ENCODE measurements at regions not wholly inside any gene's neighbourhood (a gene's known extent, or its start where the extent isn't known, plus 50 kb on each side); places are given as distances from the start of the nearest gene placed in this dataset.
A peak's percentile ranks its signal among the peaks of the same experiment; 100 is the strongest.

DNA sequence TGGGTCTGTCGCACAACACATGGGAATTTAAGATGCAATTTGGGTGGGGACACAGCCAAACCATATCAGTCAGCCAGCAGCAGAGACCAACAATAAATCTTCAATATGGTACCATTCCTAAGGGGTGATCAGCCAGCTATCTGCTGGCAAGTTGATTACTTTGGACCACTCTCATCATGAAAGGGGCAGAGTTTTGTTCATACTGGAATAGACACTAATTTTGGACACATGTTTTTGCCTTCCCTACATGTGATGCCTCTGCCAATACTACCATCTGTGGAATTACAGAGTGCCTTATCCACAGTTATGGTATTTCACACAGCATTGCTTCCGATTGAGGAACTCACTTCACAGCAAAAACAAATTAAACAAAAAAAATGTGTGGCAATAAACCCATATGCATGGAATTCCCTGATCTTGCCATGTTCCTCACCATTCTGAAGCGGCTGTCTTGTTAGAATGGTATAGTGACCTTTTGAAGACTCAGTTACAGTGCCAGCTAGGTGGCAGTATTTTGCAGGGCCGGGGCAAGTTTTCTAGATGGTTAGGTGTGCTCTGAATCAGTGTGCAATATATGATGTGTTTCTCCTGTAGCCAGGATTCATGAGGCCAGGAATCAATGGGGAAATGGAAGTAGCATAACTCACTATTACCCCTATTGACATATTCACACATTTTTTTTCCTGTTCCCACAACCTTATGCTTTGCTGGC lies 179.0 kb upstream of the IGF1 start:
- Histone ChIP-seq H3K36me3 (no peaks in the 10 kb centered on the region), H3K27ac (no peak overlapping the region), H3K79me2 (ENCODE audit: low read depth) (no peaks in the 10 kb centered on the region), H3K4me1 (no peaks in the 10 kb centered on the region), H3F3A (ENCODE audit: low read depth) (no peaks in the 10 kb centered on the region), H4K20me1 (ENCODE audit: low read depth) (no peaks in the 10 kb centered on the region), H3K4me2 (no peak overlapping the region), H3K27me3 (no peaks in the 10 kb centered on the region), H3K9me3 (ENCODE audit: low read depth) (peaks cover 3% of the 10 kb centered on the region), H3K9ac (no peak overlapping the region), H3K4me3 (no peak overlapping the region), H2AFZ (replicated peaks) (no peak overlapping the region)
- Mint-ChIP-seq H3K27ac (no peak overlapping the region), H3K27me3 (ENCODE audit: insufficient read depth, low read depth) (peaks cover 6% of the 10 kb centered on the region), H3K4me3 (no peak overlapping the region), H3K36me3 (no peaks in the 10 kb centered on the region), H3K9me3 (peaks cover 22% of the 10 kb centered on the region), H3K4me1 (no peaks in the 10 kb centered on the region)
- no peak for DNase-seq (ENCODE audit: low spot score)
- TF ChIP-seq EZH2phosphoT487 (IDR thresholded peaks at IDR 0.05), result no peak
- TF ChIP-seq, protein P1, sequence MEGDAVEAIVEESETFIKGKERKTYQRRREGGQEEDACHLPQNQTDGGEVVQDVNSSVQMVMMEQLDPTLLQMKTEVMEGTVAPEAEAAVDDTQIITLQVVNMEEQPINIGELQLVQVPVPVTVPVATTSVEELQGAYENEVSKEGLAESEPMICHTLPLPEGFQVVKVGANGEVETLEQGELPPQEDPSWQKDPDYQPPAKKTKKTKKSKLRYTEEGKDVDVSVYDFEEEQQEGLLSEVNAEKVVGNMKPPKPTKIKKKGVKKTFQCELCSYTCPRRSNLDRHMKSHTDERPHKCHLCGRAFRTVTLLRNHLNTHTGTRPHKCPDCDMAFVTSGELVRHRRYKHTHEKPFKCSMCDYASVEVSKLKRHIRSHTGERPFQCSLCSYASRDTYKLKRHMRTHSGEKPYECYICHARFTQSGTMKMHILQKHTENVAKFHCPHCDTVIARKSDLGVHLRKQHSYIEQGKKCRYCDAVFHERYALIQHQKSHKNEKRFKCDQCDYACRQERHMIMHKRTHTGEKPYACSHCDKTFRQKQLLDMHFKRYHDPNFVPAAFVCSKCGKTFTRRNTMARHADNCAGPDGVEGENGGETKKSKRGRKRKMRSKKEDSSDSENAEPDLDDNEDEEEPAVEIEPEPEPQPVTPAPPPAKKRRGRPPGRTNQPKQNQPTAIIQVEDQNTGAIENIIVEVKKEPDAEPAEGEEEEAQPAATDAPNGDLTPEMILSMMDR (IDR thresholded peaks at IDR 0.05), result peak; percentile 21

DNA sequence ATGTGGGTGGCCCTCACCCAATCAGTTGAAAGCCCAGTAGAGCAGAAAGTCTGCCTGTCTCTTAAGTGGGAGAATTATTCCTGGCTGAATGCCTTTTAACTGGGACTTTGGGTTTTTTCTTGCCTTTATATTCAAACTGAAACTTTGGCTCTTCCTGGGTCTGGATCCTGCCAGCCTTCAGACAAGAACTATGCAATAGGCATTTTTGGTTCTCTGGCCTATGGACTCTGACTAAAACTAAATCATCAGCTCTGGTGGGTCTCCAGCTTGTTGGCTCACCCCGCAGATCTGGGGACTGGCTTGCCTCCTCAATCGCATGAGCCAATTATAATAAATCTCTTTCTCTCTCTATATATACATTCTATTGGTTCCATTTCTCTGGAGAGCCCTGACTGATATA lies 173.0 kb upstream of the IGF1 start:
- no peak overlapping the region for H2AFZ ChIP-seq (replicated peaks)
- H3K4me1 ChIP-seq, result no peaks in the 10 kb centered on the region
- no peak overlapping the region for H3K4me2 ChIP-seq
- Mint-ChIP-seq H3K4me3 (no peak overlapping the region), H3K4me1 (no peaks in the 10 kb centered on the region), H3K9me3 (peaks cover 15% of the 10 kb centered on the region), H3K36me3 (no peaks in the 10 kb centered on the region), H3K27ac (no peak overlapping the region), H3K27me3 (ENCODE audit: insufficient read depth, low read depth) (peaks cover 2% of the 10 kb centered on the region)
- no peak for DNase-seq (ENCODE audit: low spot score)
- H3K27ac ChIP-seq, result no peak overlapping the region
- H3K4me3 ChIP-seq, result no peak overlapping the region
- H3K9ac ChIP-seq, result no peak overlapping the region
- H3K9me3 ChIP-seq (ENCODE audit: low read depth), result peaks cover 3% of the 10 kb centered on the region
- no peak for TF ChIP-seq EZH2 (IDR thresholded peaks at IDR 0.05)
- TF ChIP-seq, protein P1 (IDR thresholded peaks at IDR 0.05), result no peak
- TF ChIP-seq EZH2phosphoT487 (IDR thresholded peaks at IDR 0.05), result no peak
- no peaks in the 10 kb centered on the region for H3K79me2 ChIP-seq (ENCODE audit: low read depth)
- H3K27me3 ChIP-seq, result no peaks in the 10 kb centered on the region
- H3F3A ChIP-seq (ENCODE audit: low read depth), result no peaks in the 10 kb centered on the region
- no peaks in the 10 kb centered on the region for H3K36me3 ChIP-seq
- H4K20me1 ChIP-seq (ENCODE audit: low read depth), result no peaks in the 10 kb centered on the region

DNA sequence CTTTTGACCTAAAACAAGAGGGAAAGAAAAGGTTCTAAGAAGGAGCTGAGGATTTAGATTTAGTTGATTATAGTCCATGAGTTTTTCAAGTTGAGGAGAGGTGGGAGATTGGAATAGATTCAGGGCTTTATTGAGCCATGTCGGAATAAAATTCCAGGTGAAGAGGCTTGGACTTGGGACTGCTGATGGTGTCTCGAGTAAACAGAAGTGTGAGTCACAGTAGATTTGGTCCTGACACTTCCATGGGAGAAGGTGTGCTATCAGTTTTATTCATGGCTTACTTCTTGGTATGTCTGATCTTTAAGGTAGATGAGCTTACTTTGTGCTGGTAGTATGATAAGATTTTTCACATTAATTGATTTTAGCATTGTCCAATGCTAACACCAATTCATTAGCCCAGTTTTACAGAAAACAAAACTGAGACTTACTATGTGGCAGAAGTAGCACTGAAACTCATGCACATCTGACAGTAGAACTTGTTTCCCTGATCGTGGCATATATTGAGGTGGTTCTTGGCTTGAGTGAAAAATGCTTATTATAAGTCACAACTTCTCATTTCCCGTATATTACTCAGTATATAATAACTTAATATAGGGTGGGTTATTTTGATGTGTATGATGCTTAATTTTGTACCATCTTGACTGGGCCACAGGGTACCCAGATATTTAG lies 172.4 kb upstream of the IGF1 start:
- Histone ChIP-seq H3K4me3 (no peak overlapping the region), H3K4me2 (no peak overlapping the region), H3K4me1 (no peaks in the 10 kb centered on the region), H3F3A (ENCODE audit: low read depth) (no peaks in the 10 kb centered on the region), H3K79me2 (ENCODE audit: low read depth) (no peaks in the 10 kb centered on the region), H3K9me3 (ENCODE audit: low read depth) (peaks cover 3% of the 10 kb centered on the region), H3K27ac (no peak overlapping the region), H3K36me3 (no peaks in the 10 kb centered on the region), H3K27me3 (no peaks in the 10 kb centered on the region), H2AFZ (replicated peaks) (no peak overlapping the region), H3K9ac (no peak overlapping the region), H4K20me1 (ENCODE audit: low read depth) (no peaks in the 10 kb centered on the region)
- H3K36me3 Mint-ChIP-seq, result no peaks in the 10 kb centered on the region
- TF ChIP-seq, protein P1 (IDR thresholded peaks at IDR 0.05), result no peak
- no peak for TF ChIP-seq EZH2 (IDR thresholded peaks at IDR 0.05)
- no peak for TF ChIP-seq EZH2phosphoT487 (IDR thresholded peaks at IDR 0.05)
- no peak for DNase-seq (ENCODE audit: low spot score)
- no peak overlapping the region for H3K4me3 Mint-ChIP-seq
- no peaks in the 10 kb centered on the region for H3K27me3 Mint-ChIP-seq (ENCODE audit: insufficient read depth, low read depth)
- no peaks in the 10 kb centered on the region for H3K4me1 Mint-ChIP-seq
- peaks cover 9% of the 10 kb centered on the region for H3K9me3 Mint-ChIP-seq
- no peak overlapping the region for H3K27ac Mint-ChIP-seq

Measured in neural progenitor cell (in vitro differentiated cells).